GM13976 (cell line): ENCODE measurements at regions not wholly inside any gene's neighbourhood (a gene's known extent, or its start where the extent isn't known, plus 50 kb on each side); places are given as distances from the start of the nearest gene placed in this dataset.
"Not testable (repeated sequence)": the region's sequence is repeated elsewhere in the genome, so short reads cannot be mapped to it uniquely, and the experiment has no call there.

ENCODE experiments used
- DNase-seq: peaks from one replicate; pipeline ENCODE4 v3.0.0; 2012; ENCODE audit warnings: low spot score
- in situ Hi-C: fragments of 300-500 bp; cut with MboI; formaldehyde crosslinking; loops from one replicate; pipeline ENCODE4 v1.12.0; 2022; ENCODE audit warnings: low sequenced_read_pairs, mixed read lengths, inconsistent platforms; ENCODE audit not compliant: unreplicated experiment
- TF ChIP-seq, protein P1 (sequence below): IDR thresholded peaks from 2 replicates; pipeline ENCODE4 v1.5.1; 2012; ENCODE audit warnings: borderline replicate concordance, mild to moderate bottlenecking; ENCODE audit not compliant: insufficient read depth; ENCODE audit errors: extremely low read depth, missing control alignments, control extremely low read depth

DNA sequence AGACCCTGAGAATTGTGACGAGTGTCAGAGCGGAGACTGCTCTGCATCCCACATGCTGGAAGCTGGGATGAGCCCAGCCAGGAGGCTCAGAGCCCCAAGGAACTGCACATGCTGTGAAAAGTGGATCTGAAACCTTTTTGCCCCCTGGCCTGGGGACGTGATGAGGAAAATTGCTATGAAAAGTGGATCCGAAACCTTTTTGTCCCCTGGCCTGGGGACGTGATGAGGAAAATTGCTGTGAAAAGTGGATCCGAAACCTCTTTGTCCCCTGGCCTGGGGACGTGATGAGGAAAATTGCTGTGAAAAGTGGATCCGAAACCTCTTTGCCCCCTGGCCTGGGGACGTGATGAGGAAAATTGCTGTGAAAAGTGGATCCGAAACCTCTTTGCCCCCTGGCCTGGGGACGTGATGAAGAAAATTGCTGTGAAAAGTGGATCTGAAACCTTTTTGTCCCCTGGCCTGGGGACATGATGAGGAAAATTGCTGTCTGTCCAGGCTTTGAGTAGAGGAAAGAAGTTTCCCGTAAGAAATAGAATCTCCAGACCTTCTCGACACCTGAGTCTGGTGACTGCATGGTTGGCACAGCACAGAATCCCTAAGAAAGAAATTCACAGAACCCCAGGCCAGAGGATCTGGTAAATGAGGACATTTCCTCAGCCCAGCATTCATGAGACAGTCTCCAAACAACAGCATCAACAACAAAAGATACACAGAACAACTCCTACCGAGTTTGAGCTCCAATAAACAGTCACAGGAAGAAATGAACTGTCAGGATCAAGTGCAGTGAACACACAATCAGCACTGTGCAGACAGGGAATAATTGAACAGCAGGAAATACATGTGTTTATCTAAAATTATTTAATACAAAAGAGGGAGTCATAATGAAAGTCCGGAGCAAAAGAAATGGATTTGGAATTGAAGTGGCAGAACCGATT, 188.8 kb downstream of the LAT start:
- DNase-seq, in situ Hi-C loops: not testable (repeated sequence)

DNA sequence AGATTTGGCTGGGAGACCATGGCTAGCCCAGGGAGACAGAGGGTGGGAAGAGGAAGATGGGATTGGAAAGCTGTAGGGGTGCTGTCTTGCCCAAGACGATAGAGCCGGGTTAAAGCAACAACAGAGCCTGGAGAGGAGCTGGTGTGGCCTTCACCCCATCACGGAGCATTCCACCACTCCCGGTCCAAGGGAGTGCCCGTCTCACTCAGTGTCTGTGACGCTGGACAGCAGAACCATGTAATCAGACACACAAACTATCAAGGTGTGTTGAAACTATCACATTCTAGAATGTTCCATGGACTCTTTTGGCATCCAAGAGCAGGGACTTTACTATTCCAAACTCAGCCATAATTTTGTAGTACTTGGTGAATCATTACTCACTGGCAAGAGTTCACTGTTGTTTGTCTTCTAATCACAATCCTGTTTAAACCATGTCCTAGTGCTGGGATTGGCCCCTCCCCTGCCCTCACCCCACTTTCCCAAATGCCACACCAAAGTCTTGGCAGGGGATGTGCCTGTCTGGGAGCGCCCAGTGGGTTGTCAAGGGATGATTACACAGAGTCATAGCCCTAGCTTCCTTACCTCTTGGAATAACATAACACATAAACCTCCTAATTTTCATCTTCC, 187.4 kb downstream of the LAT start:
- not testable (repeated sequence) for DNase-seq

DNA sequence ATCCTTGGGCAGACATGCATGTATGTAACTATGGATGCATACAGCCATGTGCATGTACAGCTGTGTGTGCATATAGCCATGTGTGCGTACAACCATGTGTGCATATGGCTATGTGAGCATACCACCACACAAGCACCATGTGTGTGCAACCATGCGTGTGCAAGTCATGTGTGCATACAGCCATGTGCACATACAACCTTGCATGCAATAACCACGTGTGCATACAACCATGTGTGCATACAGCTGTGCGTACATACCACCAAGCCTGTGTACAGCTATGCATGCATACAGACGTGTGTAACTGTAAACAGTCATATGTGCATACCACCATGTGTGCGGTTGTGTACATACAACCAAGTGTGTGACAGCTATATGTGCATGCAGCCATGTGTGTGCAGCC, 186.4 kb downstream of the LAT start:
- DNase-seq, in situ Hi-C loops: not testable (repeated sequence)

More for the DNA sequence above, 187.4 kb downstream of the LAT start:
- in situ Hi-C loops = not testable (repeated sequence)

DNA sequence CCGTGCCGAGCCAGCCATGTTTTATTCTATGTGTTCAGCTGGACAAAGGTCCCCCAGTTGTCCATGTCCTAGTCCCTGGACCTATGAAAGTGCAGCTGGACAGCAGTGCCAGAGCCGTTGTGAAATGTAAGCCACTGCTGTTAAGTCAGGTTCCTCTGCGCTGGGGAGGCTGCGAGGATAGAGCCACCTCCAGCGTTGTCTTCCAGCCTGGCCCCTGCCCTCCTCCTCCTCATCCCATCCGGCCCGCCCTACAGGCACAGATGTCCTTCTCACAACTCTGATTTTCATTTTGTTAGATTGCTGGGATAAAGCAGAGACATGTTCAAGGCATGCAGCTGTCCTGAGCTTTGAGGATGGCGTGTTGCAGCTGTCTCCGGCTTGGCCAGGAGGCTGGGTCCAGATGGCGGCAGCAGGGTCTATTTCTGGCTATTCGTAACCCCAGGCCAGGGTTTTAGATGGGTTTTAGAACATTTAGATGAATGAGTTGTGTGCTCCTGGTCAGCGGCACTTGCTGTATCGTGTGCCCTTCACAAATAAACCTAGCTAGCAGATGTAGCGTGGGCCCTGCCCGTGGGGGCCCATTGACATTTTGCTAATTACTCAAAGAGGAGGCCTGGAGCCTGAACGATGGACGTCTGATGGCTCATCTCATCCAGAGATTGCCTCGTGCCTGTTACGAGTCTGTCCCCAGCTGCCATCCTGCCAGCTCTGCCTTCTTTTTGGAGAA, 185.7 kb downstream of the LAT start:
- DNase-seq, in situ Hi-C loops: not testable (repeated sequence)

DNA sequence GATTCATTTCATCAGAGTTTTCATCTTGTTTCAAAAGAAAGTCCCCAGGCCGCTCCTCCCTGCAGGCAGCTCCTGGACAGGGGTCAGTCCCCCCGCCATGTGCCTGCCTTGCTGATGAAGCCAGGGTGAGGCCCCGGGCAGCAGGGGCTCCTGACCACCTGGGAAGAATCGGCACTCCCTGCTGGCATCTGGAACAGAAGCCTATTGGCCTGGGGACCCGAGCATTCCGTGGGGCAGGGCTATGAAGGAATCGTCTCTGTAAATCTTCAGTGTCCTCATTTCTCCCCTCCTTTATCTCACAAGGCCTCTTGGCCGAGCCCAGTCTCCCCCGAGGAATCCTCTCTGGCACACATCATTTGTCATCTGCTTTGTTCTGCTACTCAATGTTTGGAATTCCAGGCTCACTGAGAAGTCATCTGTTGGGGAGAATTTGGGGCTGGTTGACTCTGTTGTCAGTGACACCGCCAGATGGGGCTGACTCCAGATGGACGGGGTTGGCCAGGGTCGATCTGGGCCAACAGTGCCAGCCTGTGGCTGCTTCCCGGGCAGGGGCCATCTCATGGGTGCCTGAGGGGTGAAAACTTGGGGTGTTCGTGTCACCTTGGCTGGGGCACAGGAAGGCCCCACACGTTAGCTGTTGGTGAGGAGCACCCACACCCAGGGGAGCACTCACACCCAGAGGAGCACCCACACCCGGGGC, 184.6 kb downstream of the LAT start:
- in situ Hi-C loops, DNase-seq: not testable (repeated sequence)

DNA sequence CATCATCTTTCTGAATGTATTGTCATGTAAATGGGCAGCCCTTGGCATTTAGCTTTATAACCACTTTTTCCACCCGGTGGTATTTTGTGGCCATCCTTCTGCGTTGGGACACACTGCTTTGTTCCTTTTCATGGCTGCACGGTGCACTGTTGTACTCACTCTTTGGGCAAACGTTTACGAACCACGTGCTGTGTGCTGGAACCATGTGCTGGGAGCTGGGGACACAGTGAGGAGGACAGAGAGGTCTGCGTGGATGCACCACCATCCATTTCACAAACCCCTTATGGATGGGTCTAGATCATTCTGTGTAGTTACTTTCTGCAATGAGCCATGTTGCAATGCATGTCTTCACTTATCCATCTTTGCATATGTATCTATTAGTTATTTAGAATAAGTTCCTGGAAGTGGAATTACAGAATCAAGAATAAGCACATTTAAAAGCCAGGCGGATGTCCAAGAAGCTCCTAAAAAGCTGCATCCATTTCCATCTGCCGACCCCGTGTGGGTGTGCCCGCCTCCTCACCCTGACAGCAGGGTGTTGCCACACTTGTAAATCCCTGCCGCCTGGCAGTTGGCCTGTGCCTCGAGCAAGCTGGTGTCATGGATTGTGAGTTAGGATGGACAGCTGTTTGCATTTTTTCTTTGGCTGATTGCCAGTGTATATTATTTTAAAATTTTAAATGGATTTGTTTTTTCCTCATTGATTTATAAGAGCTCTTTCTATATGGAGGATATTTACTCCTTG, 183.8 kb downstream of the LAT start:
- DNase-seq, in situ Hi-C loops: not testable (repeated sequence)

DNA sequence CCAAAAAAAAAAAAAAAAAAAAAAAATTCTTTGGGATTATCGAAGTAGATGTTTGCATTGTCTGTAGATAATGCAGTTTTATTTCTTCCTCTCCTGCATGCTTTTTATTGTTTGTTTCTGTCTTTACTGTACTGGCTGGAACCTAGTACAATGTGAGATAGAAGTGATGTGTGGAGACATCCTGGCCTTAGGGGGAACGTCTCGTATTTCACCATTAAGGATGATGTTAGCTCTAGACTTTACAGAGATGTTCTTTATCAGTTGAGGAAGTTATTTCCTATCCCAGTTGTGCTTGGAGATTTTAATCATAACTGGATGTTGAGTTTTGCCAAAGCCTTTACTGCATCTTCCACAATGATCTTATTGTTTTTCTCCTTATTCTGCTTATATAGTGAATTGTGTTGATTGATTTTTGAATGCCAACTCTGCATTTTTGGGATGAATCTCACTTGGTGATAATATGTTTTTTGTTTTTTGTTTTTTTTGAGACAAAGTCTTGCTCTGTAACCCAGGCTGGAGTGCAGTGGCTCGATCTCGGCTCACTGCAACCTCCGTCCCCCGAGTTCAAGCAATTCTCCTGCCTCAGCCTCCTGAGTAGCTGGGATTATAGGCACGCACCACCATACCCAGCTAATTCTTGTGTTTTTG, 179.7 kb downstream of the LAT start:
- in situ Hi-C loops, DNase-seq: not testable (repeated sequence)

DNA sequence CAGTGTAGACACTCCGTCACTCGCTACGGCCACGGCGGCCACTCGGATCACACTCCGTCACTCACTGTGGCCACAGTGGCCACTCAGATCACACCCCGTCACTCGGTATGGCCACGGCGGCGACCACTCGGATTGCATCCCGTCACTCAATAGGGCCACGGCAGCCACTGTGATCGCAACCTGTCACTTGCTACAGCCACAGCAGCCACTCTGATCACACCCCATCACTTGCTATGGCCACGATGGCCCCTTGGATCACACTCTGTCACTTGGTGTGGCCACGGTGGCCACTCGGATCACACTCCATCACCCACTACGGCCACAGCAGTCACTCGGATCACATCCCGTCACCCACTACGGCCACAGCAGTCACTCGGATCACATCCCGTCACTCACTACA, 175.3 kb downstream of the LAT start:
- in situ Hi-C loops, DNase-seq: not testable (repeated sequence)

DNA sequence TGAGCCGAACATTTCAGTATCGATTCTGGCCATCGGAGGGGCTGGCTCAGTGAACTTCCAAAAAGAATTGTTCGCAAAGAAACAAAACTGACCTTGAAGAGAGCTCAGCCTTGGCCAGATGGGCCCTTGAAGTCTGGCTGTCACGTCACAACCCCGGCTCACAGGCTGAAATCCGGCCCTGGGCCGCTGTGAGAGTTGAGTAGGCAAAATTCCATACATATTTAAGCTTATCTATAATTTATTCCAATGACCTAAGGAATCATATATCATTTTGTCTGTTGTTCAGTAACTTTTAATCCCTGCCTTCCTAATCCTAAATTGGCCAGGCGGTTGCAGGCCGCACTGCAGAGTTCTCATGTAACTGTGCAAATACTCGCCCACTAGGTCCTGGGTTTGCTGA, 174.8 kb downstream of the LAT start:
- in situ Hi-C loops, DNase-seq: not testable (repeated sequence)

DNA sequence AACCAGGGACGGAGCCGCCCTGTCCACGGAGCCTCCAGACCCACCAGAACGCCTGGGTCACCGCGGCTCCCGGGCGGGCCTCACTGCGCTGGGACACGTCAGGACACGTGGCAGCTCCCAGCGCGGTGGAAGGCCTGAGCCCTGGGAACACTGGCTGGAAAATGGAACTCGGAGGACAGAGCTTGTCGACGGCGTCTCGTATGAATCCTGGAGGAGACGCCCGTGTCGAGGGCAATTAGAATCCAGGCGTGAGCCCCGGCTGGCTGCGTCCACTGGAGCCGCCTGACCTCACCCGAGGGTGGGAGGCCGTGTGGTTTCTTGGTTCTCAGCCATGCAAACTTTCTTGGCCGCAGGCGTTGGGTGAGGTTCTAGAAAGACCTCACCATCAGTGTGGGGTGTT, 173.9 kb downstream of the LAT start:
- in situ Hi-C loops = no loop called here
- no peak for DNase-seq
- TF ChIP-seq, protein P1, sequence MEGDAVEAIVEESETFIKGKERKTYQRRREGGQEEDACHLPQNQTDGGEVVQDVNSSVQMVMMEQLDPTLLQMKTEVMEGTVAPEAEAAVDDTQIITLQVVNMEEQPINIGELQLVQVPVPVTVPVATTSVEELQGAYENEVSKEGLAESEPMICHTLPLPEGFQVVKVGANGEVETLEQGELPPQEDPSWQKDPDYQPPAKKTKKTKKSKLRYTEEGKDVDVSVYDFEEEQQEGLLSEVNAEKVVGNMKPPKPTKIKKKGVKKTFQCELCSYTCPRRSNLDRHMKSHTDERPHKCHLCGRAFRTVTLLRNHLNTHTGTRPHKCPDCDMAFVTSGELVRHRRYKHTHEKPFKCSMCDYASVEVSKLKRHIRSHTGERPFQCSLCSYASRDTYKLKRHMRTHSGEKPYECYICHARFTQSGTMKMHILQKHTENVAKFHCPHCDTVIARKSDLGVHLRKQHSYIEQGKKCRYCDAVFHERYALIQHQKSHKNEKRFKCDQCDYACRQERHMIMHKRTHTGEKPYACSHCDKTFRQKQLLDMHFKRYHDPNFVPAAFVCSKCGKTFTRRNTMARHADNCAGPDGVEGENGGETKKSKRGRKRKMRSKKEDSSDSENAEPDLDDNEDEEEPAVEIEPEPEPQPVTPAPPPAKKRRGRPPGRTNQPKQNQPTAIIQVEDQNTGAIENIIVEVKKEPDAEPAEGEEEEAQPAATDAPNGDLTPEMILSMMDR = no peak

DNA sequence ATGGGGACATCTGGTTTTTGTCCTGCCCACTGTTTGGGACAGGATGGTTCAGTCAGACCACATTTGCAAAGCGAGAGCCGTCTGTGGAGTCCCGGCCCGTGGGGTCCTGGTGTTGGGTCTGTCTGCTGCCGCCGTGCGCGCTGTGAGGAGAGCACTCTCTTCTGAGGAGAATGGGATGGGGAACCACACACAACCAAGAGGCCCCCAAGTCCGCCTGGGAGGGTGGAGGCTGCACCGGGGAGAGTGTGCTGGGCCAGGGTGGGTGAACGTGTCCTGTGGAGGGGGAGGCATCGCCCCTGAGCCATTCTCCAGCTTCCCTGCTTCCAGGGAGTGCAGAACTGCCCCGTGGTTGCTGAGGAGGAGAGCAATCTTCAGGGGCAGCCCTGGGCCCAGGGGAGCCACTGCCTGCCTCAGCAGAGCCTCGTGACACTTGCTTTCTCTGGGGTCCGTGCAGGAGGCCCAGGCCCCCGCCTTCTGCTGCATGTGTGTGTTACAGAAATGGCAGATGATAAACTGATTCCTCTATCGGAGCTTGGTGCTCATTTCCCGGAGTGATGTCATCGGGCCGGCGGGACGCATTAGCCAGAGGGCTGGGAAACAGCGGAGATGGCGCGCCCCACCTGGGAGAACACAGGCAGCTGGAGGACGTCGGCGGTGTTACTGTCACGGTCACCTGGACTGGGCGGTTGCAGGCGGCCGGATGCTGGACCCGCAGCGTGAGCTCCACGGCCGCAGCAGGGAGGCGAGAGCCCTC, 173.4 kb downstream of the LAT start:
- in situ Hi-C loops, DNase-seq: not testable (repeated sequence)

DNA sequence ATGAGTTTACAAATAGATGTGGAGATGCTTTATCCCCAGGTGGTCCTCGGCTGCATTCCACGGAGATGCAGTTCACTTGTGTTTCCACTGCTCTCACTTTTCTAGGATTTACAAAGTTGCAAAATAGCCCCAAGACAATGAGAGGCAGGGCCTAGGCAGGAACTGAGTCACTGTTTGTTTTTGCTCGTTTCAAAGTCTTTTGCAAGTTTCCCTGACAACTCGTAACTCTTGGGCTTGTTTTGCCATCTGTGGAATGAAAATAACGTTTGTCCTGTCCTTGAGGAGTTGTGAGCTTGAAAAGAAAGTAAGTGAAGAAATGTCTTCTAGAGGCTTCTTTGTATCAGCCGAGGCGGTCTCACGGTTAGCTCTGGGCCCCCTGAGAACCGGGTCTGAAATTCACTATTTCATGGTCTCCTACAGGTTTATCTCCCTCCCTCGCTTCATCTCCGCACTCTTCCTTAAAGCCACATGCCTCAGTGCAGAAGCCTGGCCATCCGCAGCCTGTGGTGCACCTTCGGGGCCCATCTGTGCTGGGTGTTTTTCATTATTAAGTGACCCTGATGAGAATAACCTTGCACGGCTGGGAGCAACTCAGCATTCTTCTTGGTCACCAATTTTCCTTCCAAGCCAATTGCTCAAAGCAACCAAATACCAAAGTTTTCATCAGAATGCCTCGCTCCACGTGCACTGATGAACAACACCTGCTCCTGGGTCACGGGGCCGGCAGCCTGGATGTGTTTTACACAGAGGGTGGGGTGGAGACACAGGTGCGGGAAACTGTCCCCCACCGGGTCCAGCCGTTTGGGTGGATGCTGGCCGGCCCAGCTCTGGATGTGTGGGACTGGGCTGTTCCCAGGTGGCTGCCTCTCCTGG, 172.4 kb downstream of the LAT start:
- DNase-seq, in situ Hi-C loops: not testable (repeated sequence)
